ENCODE measurements at regions not wholly inside any gene's neighbourhood (a gene's known extent, or its start where the extent isn't known, plus 50 kb on each side); places are given as distances from the start of the nearest gene placed in this dataset.

DNA sequence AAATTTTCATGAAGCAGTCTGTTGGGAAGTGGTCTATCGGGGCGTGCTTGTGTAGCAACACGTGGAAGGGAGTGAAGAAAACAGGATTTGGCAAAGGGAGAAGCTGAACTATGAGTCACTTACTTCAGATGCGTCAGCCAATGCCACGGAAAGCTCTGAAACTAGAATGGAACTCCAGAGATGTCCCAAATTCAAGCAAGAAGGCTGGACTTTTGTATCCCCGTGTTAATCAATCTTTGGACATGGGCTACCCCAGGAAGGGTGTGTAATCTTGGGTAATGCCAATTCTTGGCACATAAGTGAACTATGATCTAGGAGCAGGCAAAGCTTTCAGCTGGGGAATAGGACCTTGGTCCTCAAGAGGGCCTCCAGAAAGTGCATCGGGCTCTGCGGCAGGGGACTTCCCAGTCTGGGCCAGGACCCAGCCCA is 102.6 kb downstream of the ADSS2 start:
- TF ChIP-seq NFRKB (IDR thresholded peaks at IDR 0.05) = no peak
- TF ChIP-seq CTBP1 (IDR thresholded peaks at IDR 0.05; ENCODE audit: borderline replicate concordance) = no peak
